GM20000 (cell line): ENCODE measurements at regions not wholly inside any gene's neighbourhood (a gene's known extent, or its start where the extent isn't known, plus 50 kb on each side); places are given as distances from the start of the nearest gene placed in this dataset.

Experiments used
- DNase-seq: peaks from one replicate; pipeline ENCODE4 v3.0.0; 2012; ENCODE audit warnings: low spot score
- CTCF ChIP-seq: IDR thresholded peaks from 2 replicates; pipeline ENCODE4 v1.5.1; 2012; ENCODE audit warnings: mild to moderate bottlenecking, control low read depth; ENCODE audit errors: extremely low read depth, missing control alignments

- TF ChIP-seq CTCF, result no peak
- DNase-seq, result no peak
Observed at GRCh38 chr1:2910211-2910610, 108.7 kb upstream of the TTC34 start.

GRCh38 chr1:2911421-2912178 is 109.7 kb upstream of the ACTRT2 start:
- no peak for DNase-seq
- TF ChIP-seq CTCF, result no peak

GRCh38 chr1:2912424-2913061 is 108.7 kb upstream of the ACTRT2 start:
- TF ChIP-seq CTCF, result no peak
- DNase-seq, result no peak

GRCh38 chr1:2913091-2913490 is 108.2 kb upstream of the ACTRT2 start:
- no peak for TF ChIP-seq CTCF
- DNase-seq, result no peak

- DNase-seq, result no peak
- TF ChIP-seq CTCF, result no peak
Observed at GRCh38 chr1:2914702-2915101, 106.6 kb upstream of the ACTRT2 start.

GRCh38 chr1:2916153-2916552 is 105.1 kb upstream of the ACTRT2 start:
- no peak for TF ChIP-seq CTCF
- DNase-seq, result no peak

GRCh38 chr1:2916706-2917105 is 104.6 kb upstream of the ACTRT2 start:
- TF ChIP-seq CTCF, result no peak
- DNase-seq, result no peak
